GM19240 (cell line): ENCODE measurements at regions not wholly inside any gene's neighbourhood (a gene's known extent, or its start where the extent isn't known, plus 50 kb on each side); places are given as distances from the start of the nearest gene placed in this dataset.
"Not testable (repeated sequence)": the region's sequence is repeated elsewhere in the genome, so short reads cannot be mapped to it uniquely, and the experiment has no call there.

Experiments used
- DNase-seq: peaks from one replicate; pipeline ENCODE4 v3.0.0; 2011; ENCODE audit warnings: low spot score; ENCODE audit not compliant: insufficient read length

DNA sequence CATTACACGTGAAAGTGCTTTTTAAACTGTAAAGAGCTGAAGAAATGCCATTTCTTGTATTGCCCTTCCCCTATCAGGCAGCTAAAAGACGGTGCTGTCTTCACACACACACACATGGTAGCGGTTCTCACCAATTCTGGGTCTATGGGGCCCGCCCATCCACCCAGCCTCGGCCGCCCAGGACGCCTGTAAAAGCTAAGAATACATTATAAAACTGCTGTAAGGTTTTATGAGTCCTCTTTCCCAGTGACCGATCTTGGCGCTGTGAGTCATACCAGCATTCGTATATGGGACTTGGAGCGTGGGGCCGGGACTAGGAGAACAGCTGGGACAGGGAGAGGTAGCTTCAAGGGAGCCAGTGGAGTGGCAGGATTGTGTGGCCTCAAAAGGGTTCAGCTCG is 149.7 kb upstream of the CADM1 start:
- no peak for DNase-seq

DNA sequence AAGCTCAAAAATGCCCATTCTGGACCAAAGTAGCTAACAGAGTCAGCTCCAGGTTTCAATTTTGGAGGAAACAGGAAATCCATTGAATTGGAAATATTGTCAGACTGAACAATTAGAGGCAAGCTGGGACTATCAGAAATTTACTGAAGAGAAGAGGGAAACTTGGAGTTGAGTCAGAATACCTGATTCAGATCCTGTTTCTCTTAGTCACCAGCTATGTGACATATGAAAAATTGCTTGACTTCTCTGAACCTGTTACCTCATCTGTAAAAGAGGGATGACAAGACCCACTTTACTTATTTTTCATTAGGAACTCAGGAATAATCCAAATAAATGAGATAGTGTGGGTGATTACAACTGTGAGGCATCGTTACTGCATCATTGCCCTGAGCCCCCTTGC is 148.9 kb upstream of the CADM1 start:
- DNase-seq = no peak

DNA sequence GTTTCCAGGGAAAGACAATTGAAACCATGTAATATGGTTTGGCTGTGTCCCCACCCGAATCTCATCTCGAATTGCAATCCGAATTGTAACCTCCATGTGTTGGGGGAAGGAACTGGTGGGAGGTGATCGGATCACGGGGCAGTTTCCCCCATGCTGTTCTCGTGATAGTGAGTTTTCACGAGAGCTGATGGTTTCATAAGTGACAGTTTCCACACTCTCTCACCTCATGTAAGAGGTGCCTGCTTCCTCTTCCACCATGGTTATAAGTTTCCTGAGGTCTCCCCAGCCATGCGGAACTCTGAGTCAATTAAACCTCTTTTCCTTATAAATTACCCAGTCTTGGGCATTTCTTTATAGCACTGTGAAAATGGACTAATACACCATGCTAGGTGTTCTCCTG is 148.3 kb upstream of the CADM1 start:
- DNase-seq = no peak

DNA sequence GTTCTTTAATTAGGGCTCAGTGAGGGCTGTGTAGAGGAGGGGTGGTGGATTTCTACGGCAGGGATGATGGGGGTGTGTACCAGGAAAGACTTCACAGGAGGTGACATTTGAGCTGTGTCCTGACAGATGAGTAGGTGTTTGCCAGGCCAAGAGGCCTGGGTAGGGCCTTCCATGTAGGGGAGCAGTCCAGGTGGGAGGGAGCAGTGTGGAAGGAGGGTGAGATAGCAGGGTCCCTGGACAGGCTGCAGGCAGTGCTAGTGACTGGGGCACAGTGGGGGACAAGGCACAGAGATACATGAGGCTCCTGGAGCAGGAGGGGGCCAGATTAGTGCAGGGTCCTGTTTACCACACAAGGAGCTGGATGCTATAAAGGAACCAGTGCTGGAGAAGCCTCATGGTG is 147.9 kb upstream of the CADM1 start:
- DNase-seq = no peak

DNA sequence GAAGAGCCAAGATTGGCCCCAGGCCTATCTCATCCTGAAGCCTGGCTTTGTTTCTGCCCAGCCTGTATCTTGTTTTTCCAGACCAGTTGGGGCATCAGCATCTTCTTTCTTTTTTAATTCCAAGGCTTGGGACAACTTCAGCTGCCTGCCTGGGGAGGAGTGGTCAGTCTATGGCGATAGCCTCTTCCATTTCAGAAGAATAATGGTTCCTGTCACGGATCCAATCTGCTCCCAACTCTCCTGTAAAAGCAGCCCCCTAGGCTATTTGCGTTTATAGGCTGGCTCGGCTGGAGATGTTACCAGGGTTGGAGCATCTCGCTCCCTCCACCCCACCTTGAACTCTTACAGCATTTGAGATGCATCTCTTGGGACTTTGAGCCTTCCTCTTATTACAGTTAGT is 145.2 kb upstream of the CADM1 start:
- no peak for DNase-seq

DNA sequence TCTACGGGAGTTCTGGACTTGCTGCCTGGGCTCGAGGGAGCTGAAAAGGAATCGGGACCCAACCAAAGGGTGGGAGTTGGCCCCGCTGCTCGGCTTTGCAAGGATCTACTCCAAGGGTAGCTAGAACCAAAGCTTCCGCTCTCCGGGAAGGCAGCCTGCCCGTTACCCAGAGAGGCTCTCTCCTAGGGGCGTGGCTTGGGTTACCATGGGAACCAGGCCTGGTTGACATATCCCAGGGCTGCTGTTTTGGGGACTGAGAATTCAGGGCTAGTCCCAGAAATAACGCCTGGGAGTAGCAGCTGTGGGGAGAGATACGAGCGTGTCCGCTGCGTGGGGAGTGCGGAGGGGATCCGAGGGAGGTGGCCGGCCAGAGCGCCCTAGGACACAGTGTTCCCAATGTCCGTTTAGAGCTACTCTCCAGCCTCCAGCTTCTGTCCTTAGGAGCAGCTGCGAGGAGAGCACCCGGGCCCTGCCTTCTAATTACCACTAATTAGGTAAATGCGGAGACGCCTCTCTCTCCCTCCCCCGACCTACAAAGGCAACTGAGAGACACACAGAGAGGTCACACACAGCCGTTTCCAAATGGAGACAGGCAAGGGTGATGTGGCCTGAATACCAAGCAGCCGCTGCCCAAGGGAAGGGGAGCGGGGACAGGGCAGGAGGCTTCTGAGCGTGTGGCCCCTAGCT is 141.6 kb upstream of the CADM1 start:
- DNase-seq = no peak

DNA sequence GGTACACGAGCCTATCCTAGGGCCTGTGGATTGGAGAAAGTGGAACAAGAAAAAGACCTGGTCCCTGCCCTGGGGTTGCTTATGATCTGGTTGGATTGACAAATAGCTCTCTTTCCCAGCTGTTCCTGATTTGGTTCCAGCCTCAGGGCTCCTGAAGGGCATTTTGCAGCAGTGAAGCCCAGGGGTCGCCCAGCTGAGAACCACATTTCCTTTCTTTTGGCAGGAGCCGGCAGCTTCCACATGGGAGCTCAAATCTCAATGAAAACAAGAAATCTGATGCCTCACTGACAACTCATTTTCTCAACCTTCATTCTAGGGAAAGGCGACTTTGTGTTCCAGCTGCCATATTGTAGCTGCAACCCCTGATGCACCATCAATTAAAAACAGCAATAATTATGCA is 140.6 kb upstream of the CADM1 start:
- DNase-seq = no peak

DNA sequence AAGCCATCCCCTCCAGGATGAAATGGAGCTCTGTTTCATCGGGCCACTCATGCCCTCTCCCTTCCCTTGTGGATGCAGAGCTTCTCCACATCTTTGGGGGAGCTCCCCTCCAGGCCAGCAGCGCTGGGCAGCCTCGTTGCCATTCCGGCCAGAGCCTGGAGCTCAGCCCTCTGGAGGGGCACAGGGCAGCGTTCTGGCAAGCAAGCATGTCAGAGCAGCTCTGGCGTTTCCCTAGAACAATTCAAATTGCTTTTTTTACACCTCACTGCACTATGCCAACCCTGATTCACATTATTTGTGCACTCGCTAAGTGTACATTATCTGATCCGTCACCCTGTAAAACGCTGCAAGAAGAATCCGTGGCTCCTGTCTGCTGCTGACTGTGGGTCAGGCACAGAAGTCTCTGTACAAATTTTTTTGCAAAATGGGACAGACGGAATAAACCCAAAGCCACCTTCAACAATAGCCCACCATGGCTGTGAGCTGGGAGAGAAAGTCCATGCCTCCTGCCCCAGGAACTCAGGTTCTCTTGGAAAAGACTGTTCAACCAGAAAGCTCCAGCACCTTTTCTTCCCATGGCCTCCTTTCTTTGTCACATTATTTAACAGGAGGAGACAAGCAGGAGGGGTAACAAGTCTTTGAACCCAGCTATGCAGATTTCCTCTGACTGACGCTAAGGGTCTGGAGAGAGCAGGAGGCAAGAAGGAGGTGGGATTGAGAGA is 139.5 kb upstream of the CADM1 start:
- no peak for DNase-seq

DNA sequence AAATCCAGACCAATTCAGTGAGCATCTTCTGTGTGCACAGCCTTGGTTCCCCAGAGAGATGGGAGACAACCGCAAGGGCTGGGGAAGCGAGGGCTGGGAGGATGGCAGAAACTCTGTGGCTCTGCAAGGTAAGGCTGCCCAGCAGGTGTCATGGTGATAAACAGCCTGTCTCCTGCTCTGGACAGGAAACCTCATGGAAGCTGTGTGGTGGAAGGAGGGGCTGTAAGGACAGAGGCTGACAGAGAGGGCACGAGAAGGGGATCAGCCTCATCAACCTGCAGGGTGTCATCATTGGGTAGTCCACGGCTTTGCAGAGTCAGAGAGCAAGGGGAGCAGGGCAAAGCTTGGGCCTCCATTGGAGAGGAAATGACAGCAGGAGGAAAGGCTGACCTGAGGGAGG is 138.4 kb upstream of the CADM1 start:
- DNase-seq = no peak

DNA sequence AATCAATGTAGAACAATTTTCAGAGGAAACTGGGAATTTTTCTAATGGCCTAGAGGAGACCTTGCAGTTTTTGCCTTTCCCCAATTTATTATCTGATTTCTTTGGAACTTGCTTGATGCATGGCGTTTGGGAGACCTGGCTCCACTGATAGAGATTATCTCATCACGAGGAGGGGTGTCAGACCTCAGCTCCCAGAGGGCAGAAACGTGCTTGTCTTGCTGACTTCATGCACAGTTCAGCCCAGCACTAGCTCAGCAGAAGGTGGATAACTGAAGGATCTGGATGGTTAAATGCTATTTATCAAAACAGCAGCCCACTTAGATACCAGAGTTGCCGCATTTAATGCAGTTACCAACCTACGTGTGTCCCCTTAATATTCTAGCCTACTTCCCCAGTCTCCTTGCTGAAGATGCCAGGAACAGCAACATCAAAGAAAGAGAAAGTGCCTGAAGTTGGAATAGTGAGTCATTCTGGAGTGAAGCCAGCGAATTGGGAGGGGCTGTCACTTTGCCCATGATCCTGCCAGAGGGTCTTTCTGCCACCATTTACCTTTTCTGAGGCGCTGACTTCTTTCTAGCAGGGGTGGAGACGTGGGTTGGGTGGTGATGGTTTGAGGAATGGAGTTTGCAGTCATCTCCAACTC is 133.5 kb upstream of the CADM1 start:
- no peak for DNase-seq

DNA sequence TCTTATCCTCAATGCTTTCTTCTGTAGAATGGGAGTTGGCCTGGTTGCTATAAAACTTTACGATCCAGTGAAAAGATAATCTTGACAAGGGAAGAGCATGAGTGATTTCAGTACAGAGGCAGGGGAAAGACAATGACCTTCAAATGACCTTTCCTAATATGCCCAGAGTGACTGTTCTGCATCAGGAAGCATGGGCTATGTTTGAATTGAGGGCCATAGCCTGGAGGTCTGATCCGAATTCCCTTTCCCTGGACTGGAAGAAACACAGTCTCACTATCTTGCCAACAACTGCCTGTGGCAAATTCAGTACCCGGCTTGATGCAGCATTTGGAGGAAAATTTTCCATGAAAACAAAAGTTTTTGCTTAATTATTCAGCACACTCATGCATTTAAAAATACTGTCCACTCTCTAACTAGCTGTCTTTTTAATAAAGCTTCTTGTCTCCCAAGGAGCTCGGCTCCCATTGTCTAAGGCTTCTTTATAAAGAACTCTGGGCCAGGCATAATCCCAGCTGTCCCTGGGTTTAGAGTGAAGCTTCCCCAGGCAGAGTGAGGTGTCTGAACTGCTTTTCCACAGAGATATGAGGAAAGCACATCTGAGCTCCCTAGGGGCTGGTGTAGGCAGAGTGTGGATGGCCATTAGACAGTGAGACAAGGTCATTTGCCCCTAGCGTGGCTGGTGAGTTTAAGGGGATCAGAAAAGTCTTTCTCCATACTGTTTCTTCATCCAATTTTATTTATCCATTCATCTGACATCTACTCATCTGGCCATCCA is 132.7 kb upstream of the CADM1 start:
- DNase-seq = no peak

DNA sequence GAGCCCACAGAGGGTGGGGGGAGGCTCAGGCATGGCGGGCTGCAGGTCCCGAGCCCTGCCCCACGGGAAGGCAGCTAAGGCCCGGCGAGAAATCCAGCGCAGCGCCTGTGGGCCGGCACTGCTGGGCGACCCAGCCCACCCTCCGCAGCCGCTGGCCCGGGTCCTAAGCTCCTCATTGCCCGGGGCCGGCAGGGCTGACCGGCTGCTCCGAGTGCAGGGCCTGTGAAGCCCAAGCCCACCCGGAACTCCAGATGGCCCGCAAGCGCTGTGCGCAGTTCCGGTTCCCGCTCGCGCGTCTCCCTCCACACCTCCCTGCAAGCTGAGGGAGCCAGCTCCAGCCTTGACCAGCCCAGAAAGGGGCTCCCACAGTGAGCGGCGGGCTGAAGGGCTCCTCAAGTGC is 129.8 kb upstream of the CADM1 start:
- DNase-seq = not testable (repeated sequence)

DNA sequence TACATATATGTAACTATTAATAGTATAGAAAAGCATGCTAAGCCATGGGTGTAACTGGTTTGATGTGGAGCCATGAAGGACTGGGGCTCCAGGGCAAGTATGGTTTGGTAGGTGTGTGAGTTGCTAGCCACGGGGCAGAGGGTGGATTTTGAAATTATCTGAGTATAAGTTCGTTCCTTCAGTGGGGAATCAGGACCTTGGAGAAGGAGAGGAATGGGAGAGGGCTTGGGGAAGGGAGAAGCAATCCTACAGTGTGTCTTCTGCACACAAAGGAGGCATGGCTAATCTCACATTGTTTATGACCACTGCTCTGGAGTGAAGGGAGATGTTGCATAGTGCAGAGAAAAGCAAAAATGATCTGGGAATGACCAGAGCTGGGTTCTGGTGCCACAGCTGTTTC is 127.8 kb upstream of the CADM1 start:
- DNase-seq = no peak

DNA sequence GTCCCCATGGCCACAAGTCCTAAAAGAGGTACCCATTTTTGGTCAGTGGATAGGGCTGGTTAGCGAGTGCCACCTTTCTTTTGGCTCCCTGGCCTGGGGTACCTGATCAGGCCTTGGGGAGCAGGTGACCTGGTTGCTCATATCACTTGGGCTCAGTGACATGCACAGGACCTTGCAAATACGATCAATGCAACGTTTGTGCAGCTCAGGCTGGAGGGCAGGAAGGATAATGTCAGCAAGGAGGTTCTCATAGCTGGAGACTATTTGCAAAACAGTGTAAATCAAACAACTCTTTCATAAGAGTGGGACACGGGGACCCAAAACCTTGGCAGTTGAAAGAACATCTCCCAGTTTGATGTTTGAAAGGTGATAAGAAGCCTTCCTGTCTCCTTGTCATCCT is 127.4 kb upstream of the CADM1 start:
- no peak for DNase-seq

DNA sequence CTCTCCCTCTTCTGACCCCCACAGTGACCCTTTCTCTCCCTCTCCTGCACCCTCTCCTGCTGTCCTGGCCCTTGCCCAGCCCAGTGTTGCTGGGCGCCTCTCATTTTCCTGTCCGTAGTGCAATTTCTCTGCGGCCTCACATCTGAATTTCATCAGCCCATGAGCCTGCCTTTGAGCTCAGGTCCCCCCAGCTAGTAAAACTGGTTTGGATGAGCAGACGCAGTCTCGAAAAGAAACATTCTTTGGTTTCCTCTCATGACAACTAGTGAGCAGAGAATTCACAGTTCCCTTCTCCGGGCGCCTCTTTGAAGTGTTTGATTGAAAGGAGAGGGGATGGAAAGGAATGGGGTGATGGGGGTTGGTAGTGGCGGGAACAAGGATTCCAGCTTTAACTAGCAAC is 126.0 kb upstream of the CADM1 start:
- DNase-seq = no peak

DNA sequence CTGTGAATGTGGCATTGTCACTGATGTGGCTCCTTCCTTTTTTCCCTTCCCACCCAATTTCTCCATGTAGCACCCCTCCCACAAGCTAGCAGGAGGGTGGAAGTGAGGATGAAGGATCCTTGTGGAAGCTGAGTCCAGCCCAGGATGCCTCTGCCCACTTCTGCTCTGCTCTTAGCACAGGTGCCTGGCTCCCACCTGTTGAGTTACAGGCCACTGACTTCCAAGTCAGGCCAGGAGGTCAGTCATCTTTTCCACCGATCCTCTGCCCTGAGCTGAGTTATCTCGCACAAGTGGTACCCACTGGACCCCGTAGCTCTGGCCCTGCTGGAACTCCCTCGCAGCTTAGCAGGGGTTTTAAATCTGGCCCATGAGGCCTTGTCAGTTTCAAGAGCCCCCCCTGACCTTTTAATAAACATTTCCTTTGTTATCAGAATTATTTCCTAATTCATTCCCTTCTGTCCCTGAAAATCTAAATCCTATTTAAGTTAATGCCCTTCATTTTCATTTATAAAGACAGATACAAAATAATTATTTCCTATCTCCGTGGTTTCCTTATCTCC is 125.3 kb upstream of the CADM1 start:
- no peak for DNase-seq

DNA sequence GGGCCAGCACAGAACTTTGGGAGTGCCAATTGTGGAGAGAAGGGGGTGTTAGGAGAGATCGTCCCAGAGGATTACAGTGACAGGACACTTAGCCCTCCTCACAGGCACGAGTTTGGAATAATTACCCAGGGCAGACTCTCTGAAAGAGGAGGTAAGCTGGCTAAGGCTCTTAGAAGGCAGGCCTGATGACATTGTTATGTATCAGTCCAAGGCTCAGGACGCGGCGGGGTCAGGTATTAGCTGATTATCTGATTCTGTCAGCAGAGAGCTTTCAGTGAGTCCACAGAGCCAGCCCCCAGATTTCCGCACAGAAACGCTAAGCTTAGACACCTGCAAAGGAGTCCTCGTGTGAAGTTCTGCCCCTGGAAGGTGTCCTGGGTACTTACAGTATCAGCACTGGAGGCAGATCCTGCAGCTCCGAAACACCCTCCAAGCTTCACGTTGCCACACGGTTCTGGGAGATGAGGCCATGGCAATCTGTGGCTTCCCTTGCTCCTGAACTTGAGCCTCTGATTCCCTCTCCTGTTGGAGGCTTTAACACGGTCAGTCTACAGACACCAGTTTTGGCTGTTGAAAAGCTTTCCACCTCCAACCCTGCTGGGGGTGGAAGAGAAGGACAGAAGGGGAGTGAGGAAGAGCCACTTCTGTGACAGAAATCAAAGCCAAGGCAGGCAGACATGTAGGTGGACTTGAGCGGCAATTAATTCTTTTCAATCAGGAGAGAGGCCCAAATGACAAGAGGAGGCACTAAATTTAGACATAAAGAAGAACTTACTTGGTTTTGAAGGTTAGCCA is 123.6 kb upstream of the CADM1 start:
- no peak for DNase-seq

DNA sequence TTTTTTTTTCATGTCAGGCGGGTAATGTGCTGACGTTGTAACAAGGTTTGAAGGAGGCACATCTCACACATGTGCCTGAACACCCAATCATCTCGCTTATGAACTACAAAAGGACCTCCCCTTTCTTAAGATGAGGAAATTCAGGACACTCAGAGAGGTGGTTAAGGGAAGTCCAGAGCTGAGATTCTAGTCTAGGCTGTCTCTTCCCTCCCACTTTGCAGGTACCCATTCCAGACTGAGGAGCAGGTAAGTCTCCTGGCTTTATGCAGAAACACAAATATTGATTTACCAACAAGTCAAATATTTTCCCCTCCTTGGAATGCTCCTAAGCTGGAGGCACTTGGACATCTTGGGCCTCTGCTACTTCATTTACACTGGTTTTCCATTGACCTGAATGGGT is 122.9 kb upstream of the CADM1 start:
- DNase-seq = no peak

DNA sequence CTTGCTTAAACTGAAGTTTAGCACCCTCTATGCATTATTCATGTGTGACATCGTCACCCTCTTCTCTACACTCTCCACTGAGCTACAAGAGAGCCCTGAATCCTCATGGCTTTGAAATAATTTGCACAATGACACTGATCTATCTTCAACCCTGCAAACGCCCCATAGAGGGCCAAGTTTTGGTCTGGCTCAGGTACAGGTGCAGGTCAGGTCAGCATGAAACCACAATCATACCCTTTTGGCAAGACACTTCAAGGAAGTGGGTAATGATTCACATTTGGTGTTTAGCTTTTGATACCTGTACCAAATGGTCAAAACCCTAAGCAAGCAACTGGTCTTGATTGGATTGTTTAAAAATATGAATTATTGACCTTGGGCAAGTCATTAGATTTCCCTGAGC is 122.2 kb upstream of the CADM1 start:
- DNase-seq = no peak

DNA sequence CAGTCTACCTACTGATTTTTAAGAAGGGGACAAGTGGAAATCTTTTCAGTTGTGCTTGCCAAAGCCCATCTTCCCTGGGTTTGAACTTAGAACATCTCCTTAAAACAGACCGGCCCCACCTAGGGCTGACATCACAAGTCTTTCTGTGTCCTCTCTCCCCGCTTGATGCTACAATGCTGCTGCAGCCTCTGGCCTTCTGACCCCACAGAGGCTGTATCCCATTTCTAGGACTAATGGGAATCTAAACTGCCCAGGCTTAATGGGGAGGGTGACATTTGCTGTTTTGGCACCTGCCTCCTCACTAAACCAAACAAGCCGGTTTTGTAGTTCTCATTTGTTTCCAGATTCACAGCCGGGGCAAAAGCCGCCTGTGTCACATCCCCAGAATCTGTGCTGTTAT is 121.3 kb upstream of the CADM1 start:
- DNase-seq = no peak

DNA sequence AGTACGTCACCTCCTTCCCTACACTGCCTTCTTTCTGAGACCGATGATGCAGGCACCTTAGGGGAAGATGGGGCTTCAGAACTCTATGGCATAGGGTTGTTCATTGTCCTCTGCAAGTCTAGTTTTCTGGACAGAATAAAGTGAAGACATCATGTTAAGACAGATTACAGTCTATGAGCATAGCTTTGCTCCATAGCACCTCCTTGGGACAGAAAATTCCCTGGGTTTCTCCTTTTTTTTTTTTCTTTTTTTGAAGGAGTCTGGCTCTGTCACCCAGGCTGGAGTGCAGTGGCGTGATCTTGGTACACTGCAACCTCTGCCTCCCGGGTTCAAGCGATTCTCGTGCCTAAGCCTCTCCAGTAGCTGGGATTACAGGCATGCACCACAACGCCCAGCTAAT is 119.8 kb upstream of the CADM1 start:
- DNase-seq = no peak
